Stimulated activated CD8-positive, alpha-beta memory T cell treated with anti-CD3 and anti-CD28 coated beads, Interleukin-15, amount 100 ng/mL, for 24 hours (primary cell): ENCODE measurements at regions not wholly inside any gene's neighbourhood (a gene's known extent, or its start where the extent isn't known, plus 50 kb on each side); places are given as distances from the start of the nearest gene placed in this dataset.

ENCODE experiments used
- DNase-seq: peaks from one replicate; pipeline ENCODE4 v3.0.0-alpha.2; 2020; ENCODE audit warnings: low read depth

GRCh38 chr9:108489567-108489966 is 366.2 kb downstream of the ACTL7B start:
- no peak for DNase-seq

GRCh38 chr9:108486831-108487230 is 369.0 kb downstream of the ACTL7B start:
- no peak for DNase-seq

DNA sequence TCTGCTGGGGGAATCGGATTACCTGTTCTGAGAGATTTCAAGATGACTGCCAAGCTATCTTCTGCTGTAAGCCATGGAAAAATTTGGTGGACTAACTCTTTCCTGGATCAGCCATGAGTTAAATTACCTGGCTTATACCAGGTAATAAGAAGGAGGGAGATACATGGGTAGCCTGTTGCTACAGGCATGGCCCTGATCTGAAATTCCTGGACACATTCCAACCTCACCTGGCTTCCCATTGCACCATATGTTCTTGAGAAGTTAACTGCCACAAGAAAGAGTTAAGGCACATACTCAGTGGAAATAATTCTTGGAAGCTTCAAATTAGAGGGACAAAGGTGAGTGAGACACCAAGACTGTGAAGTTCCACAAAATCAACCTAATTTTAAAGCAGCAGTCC is 371.3 kb downstream of the ACTL7B start:
- no peak for DNase-seq

- DNase-seq, result no peak
Measured at GRCh38 chr9:108483676-108484075, 372.1 kb downstream of the ACTL7B start.

- no peak for DNase-seq
Measured at GRCh38 chr9:108479989-108480652, 375.7 kb downstream of the ACTL7B start.

DNA sequence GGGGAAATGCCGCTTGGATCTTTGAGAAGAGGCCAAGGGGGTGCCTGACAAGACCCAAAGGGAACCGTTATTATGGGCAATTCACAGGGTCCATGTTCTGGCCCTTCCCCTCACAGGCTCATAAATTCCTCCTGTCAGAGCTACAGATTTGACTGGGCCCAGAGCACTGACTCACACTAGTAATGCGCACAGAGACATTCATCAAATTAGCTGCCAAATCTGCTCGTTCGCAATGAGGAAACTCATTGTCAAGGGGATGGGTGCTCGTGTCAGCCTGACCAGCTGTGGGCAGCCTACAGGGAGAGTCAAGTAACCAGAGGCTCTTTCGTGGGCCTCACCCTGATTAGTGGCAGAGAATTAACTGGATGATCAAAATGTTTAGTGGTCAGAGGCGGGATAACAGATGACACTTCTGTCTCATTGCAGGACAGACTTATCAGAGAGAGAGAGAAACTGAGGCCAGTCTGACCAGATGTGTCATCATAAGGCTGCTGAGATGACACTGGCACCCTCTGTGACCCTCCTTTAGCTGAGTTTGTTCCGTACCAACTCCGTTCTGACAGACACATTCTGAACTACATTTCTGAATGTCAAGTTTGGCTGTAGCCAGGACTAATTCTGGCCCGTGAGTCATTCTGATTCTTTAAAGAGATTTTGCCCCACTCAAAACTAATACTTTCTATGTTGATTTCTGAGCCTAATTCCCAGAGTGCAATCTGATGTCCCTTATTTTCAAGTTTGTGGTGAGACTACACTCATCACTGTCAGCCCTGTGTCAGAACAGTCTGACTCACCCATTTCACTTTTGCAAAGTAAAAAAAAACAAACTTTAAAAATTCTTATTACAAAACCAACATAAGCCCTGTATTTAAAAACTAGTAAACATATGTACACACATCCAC is 377.1 kb downstream of the ACTL7B start:
- DNase-seq, result no peak

- no peak for DNase-seq
Measured at GRCh38 chr9:108477529-108478006, 378.2 kb downstream of the ACTL7B start.

DNA sequence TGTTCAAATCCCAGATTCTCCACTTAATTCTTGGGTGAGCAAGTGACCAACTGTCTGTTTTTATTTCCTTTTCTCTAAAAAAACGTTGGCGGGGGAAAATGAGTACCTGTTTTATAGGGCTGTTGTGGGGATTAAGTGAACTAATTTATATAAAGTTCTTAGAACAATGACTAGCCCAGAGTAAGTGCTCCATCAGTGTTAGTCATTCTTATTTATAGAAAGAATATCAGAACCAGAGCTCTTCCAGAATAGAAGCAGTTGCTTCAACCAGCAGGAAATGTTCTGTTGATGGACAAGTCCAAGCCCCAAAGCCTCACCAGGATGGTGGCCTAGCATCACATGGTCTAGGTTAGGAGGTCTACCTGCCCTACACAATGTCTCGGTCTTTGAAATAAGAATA is 379.2 kb downstream of the ACTL7B start:
- DNase-seq, result no peak

GRCh38 chr9:108475813-108476212 is 380.0 kb downstream of the ACTL7B start:
- DNase-seq, result no peak

- no peak for DNase-seq
Measured at GRCh38 chr9:108474356-108474755, 381.4 kb downstream of the ACTL7B start.

- DNase-seq, result no peak
Measured at GRCh38 chr9:108473209-108474112, 382.3 kb downstream of the ACTL7B start.

DNA sequence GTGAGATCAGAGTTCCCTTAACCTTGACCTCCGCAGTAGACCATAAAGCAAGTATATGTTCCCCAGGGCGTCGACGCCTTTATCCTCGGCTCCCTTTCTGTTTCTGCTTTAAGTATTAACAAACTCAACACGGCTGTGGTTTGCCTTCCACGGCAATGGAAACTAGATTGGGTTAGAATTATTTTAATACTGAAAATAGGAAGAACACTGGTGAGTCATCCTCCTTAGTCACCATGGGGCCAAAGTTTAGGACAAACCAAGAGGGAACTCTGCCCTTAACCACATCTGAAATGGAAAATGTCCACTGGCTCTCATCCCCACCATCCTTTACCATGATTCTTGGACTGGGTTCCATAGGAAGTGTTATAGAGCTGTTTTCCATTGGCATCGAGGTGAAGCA is 386.1 kb downstream of the ACTL7B start:
- DNase-seq, result no peak

- no peak for DNase-seq
Measured at GRCh38 chr9:108468364-108468763, 387.4 kb downstream of the ACTL7B start.

- no peak for DNase-seq
Measured at GRCh38 chr9:108467653-108468324, 388.0 kb downstream of the ACTL7B start.

- DNase-seq, result no peak
Measured at GRCh38 chr9:108467161-108467560, 388.6 kb downstream of the ACTL7B start.

GRCh38 chr9:108466304-108466703 is 389.5 kb downstream of the ACTL7B start:
- no peak for DNase-seq

GRCh38 chr9:108463932-108464606 is 391.7 kb downstream of the ACTL7B start:
- DNase-seq, result no peak

GRCh38 chr9:108456903-108457302 is 398.9 kb downstream of the ACTL7B start:
- DNase-seq, result no peak

DNA sequence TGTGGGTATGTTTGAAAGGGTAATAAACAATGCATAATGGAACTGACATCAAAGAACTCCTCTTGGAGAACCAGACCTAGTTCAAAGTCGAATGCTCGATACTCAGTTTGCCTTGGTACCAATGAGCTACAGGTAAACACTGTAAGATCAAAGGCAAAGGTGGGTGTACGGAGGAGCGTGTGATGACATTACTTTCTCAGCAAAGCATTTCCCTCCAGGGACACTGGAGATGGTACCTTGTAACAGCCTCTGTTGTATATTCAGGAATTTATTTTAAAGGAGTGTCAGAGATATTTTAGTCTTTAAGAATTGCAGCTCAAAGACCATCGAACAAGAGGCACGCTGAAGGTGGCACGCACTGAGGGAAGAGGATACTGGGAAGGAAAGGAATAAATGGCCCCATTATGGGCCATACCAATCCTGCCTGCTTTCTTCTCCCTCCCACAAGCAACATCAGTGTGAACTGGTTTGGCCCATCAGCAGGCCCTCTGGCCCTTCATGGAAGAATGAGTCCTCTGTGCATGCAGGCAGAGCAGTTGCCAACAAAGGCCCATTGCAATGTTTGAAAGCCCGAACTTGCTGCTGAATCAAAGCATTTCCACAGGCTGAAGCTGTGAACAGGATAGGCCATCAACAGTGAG is 410.2 kb downstream of the ACTL7B start:
- no peak for DNase-seq
